Activated effector memory CD4-positive, alpha-beta T cell treated with anti-CD3 and anti-CD28 coated beads, Interleukin-2, amount 50 U/mL, for 16 hours (primary cell): ENCODE measurements at regions not wholly inside any gene's neighbourhood (a gene's known extent, or its start where the extent isn't known, plus 50 kb on each side); places are given as distances from the start of the nearest gene placed in this dataset.

Experiments
- DNase-seq: peaks from one replicate; pipeline ENCODE4 v3.0.0-alpha.2; 2020

DNA sequence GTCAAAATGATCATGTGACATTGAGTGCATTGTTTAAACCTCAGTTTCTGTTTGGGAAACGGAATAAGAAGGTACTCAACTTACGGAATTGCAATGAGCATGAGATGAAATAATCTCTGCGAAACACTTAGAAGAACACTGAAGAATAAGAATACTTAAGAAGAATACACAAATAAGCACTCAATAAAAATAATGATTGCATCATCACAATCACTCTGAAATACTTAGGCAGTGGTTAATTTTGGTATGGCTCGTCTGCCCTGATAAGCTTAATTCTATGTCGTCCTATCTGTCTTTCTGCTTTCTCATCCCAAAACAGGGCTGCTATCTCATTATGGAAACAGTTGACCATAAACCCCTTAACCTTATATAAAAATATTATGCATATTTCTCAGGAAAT lies 823.6 kb downstream of the DIAPH3 start:
- DNase-seq, result no peak

DNA sequence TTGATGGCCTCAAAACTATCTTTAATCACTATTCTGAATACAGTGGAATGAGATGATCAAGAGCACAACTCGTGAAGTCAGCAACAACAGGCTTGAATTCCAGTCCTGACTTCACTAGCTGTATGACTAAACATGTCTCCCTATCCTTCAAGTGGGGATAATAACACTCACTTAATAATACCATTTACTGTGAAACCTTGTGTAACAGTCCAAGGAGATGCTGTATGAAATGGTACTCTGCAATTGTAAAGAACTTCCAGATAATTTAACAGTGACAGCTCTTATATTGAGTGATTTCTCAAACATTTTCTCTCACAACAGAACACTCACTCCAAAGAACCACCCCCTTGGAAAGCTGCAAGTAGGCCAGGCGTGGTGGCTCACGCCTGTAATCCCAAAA lies 823.1 kb downstream of the DIAPH3 start:
- DNase-seq, result no peak

DNA sequence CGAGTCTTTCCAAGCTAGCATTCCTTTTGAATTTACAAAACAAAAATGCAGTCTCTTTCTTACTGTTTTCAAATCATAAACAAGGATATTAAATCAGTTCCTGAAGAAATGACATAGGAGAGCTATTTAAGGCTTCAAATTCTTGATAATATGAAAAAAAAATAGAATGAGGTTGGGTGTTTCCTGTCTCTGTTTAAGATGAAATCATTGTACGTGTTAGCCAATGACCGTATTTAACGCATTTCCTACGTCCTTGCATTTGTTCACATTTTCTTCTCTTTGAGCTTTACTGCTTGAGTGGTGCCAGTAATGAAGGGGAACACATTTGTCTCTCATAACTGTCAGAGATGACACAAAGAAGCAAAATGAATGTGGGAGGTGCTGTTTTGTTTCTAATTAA lies 821.3 kb downstream of the DIAPH3 start:
- DNase-seq, result no peak

DNA sequence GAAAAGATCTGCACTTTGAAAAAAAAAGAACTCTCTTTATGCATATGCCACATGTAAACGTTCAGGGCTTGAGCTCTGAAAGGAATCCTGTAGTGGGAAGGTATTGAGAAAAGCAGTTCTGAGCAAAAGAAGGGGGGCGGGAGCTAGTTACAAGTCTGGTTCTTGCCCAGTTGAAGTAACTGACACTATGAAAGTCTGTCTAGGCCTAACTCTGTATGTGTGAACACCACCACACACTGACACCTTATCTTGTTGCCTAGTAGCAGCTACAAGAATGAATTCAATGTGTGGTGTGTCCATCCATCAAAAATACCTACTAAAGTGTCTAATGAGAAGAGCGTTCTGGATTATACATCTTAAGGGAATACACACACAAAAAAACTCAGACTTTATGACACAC lies 820.6 kb downstream of the DIAPH3 start:
- no peak for DNase-seq

DNA sequence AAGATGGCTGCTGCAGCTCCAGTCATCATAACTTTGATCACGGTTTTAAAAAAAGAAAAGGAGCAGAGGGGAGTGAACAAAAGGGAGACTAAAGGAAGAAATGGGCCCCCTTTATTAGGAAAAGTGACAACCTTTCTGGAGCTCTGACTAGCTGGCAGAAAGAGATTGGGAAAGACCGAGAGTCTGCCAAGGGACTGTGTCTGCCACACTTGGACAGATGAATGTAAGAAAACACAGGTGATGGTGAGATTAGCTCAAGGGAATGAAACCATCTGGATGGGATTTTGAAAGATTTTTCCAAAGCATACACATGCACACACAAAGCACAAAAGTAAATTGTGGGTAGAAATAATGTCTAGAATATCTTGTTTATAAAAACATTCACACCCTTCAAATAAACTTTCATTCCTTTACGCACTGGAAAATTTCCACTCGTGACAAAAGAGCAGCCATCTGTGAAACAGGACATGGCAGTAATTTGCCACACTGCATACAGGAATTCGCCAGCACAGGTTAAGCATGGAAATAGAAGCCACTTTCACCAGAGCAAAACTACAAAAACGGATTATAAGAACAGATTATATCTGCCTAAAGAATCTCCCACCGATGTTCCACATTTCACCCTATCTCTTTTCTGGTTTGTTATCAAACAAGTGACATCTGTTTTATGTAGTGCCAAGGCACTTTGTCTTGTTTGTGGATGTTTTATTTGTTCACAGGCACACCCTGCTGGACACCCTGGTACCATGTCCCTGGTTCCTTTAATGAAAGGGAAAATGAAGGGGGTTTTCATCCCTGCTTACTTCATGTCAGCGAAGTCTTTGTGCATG lies 819.5 kb downstream of the DIAPH3 start:
- DNase-seq, result no peak

DNA sequence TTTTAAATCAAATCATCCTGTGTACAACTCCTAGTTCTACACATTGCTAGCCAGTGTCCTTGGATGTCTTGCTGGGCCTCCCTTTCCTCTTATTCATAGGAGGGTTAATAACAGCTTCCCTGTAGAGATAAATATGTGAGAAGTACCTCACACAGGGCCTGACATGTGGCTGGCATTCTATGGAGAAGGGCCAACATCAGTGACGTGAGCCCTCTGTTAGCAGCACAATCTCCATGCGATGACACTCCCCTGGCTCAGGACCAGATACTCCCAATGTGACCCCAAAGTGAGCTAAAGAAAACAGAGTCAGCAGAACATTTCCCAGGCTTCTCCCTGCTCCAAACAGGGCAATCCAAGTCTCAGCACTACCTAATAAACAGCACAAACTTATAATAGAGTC lies 818.4 kb downstream of the DIAPH3 start:
- DNase-seq, result no peak

DNA sequence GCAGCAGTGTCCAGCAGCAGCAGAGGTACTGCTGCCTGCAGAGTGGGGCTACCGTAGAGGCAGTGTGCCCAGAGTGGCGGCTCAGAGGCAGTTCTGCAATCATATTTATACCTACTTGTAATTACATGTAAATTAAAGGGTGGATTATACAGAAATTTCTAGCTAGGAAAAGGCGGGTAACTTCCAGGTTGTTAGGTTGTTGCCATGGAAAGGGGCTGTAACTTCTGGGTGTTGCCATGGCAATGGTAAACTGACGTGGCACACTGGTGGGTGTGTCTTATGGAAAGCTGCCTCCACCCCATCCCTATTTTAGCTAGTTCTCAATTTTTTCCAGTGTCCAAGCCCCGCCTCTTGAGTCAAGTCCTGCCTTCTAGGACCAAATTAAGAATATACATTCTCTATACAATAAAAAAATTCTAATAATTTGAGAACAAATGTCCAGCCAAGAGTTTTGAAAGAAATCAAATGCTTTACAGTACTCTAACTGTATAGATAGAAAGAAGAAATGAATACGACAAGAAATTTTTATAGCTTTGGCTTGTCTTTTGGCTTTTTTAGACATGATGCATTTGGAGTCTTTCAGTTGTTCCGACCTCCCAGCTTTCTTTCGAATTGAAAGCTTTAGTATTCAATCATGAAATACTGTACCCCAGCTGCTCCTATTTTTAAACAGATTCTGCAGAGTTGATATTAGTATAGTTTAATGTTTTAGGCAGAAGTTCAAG lies 816.6 kb downstream of the DIAPH3 start:
- no peak for DNase-seq

DNA sequence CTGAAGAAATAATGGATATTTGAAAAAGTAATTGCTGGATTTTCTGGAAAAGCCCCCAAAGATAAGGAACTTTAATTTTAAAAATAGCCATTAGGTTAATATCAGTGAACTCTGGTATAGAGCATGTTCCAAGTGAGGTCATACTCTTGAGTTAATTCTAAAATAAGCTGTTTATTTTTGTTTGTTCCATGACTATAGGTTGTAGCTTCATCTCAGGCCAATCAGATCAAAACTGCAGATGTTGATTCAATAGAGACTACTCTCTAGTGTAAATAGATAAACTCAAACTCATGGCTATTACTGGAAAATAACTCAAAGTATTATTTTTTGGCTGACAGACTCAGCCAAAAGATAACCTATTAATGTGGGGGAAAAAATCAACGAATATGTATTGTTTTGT lies 815.1 kb downstream of the DIAPH3 start:
- no peak for DNase-seq

DNA sequence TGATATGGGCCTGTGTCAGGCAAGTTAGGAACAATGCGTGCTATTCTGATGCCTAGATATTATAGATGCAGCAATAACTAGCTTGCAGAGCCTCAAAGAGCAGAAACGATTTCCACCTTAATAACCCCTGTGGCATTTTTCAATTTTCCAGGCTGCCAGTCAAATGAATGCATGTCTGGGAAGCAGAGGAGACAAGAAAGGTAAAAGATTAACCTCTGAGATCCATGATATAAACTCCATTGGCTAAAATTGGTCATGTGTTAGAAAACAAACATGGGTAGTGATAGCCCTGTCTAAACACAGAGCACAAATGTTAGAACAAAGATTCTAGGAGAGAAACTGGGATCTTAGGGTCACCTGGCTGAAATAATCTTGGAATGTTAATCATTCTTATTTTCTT lies 811.1 kb downstream of the DIAPH3 start:
- DNase-seq, result no peak

DNA sequence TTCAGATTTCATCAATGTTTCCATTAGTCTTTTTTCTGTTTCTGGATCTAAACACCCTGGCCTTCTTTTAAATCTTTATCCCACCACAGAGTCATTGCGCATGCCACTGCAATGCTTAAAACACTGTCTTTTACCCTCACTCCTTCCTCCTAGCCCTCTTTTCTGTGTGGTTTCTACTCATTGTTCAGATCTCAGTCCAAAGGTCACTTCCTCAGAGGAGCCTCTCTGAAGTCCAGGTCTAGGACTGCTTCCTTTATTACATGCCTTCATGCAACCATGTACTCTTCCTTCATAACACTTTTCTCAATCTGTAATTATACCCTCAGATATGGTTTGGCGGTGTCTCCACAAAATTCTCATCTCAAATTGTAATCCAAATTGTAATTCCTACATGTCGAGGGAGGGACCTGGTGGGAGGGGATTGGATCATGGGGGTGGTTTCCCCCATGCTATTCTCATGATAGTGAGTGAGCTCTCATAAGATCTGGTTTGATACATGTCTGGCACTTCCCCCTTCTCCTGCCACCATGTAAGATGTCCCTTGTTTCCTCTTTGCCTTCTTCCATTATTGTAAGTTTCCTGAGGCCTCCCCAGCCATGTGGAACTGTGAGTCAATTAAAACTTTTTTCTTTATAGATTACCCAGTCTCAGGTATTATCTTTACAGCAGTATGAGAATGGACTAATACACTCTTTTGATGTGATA lies 808.9 kb downstream of the DIAPH3 start:
- no peak for DNase-seq

DNA sequence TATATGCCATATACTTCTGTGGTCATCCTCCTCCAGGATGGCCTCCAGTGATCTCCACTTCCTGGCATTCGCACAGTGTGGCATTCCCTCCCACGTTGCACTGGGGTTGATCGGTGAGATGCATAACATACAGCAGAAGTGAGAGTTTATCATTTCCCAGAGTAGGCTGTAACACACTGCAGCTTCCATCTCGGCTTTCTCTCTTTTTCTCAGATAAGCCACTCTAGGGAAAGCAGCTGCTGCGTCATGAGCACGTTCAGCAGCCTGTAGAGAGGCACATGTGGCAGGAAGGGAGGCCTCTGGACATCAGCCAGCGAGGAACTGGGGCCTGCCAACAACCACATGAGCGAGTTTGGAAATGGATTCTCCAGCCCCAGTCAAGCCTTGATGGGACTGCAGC lies 807.1 kb downstream of the DIAPH3 start:
- no peak for DNase-seq

DNA sequence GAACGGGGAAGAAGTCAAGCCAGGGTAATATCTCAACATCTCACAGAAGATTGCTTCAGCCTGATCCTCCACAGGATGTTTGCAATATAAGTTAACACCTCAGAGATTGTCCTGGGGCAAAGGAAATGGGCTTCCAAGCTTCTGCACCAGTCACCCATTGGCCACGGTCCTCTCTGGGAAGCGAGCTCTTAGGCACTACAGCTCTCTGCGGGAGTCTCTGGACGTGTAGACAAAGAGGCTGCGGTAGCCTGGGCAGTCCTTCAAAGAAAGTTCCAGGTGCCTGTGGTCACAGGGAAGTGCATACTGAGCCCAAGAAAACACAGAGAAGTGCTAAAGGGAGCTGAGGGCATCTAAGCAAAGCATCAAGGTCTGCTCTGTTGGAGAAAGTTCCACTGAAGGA lies 805.7 kb downstream of the DIAPH3 start:
- DNase-seq, result no peak

DNA sequence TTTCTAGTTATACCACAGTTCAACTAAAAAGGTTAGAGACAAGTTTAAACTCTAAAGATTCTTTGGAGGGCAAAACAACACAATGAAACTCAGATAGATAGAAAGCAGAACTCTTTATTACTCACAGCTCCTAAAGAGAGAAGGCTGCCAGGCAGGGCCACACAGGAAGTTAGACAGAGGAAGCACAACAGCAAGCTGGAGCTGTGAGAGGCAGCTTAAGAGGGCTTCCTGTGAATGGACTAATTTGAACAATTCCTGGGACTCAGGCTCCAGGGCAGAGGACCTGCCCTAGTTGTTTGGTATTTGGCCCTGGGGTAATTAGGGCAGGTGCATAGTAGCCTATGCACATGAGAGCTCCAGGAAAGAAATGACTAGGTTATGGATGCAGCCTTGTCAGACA lies 803.6 kb downstream of the DIAPH3 start:
- DNase-seq, result no peak

DNA sequence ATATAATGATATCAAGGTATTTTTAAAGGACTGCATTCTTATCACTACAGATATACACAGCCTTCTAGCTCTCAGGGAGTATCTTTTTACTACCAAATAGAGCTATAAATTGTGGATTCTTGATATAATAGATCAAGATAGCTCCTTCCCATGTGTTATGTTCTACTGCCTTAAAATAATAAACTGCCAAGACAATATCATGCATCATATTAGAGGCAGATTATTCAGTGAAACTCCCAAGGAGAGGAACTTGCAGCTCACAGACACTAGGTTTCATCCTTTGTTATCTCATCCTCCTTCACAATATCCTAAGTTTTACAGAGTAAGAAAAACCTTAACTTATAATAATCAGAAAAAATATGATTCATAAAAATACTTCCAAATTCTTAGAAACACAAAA lies 802.8 kb downstream of the DIAPH3 start:
- no peak for DNase-seq

DNA sequence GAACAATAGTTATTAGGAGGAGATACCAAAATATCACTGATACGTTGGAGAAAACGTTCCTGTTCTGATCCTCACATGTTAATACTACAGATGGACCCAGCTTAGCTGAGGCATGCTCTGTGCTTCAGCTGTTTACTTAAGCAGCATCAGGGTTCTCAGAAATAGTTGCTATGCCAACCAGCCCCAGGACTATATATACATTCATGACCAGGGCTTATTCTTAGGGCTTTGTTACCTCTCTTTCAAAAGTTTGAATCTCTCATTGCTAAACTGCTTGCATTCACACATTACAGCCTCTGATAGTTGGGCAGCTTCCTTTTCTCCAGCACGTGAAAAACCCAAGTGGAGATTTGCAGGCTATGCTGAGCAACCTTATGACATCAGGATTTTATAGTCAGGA lies 800.4 kb downstream of the DIAPH3 start:
- no peak for DNase-seq

DNA sequence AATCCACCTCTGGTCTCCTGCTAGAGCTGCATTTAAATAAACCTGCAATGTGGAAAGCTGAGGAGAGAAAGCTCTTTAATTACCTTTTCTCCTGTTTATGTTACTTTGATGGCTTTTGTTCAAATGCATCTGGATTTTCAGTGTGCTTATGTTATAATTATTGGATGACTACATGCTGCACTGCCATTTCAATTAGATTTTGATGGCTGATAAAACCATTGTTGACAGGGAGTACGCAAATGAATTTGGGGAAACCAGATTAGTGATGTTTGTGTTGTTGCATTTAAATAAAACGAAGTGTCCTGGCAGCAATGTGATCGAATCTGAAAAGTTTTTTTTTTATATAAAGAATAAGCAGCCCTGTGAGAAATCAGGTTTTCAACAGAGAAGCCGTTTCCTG lies 799.8 kb downstream of the DIAPH3 start:
- DNase-seq, result no peak

DNA sequence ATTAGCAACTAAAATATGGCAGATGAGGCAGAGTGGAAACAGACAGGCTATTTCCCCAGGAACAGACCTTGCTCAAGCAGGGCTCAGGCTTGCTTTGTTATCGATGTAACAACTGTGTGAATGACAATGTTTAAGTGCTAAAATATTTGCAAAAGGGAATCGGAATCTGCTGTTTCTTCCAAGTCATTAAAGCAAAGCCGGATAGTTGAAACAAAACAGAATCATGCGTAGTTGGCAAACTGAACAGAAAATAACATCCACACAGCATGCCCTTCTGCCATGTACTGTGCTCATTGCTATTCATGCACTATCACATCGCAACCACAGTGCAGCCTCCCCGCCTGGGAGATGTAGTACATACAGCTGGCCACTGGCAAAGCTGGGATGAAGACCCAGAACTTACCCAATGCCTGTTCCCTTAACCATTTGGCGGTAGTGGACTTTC lies 799.1 kb downstream of the DIAPH3 start:
- no peak for DNase-seq

DNA sequence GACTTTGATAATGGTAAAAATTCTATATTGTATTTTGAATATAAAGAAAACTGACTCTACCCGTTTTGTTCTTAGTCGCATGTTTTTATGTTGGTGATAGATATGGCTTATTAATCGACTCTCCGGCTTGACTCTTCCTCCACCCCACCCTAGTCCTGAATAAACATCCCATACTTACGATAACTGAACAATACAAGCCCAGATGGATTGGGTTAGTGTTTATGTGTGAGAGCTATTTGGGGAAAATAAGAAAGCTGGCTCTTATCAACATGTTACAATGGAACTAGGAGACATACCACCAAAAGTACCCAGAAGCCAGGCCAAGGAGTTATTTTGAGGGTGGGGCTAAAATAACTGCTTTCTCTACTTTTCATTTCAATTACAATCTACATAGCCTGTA lies 796.3 kb downstream of the DIAPH3 start:
- DNase-seq, result no peak

DNA sequence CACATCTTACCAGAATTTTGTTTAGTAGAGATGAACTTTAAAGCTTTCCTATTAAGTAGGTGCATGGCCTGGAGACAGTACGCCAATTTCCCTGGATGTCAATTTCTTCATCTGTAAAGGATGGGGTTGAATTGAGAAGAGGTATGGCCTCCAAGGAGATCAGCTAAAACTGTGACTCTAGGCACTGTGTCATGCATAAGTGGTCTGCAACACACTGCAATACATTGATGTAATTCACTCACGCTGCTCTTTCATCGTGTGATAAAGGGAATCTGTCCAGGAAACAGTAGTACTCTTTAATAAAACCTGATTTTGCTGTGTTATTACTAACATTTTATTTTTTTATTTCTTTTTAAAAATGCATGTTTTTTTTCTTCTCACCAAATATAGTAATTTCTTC lies 795.8 kb downstream of the DIAPH3 start:
- DNase-seq, result no peak

DNA sequence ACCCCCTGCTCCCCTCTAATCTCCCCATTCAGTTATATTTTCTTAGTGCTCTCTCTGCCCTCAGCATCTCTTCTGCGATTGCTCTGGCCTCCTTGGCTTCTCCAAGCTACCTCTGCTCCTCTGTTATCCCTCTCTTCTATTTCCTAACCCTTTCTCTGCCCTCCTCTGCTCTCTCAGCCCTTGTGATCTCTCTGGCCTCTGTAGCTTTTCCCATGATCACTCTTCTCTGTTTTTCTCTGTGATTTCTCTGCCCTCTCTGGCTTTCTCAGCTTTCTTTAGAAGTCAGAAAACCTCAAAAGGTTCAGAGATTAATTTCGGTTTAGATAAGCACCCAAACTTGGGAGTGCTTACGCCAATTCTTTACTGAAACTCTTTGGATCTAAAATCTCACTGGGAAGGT lies 795.0 kb downstream of the DIAPH3 start:
- no peak for DNase-seq

DNA sequence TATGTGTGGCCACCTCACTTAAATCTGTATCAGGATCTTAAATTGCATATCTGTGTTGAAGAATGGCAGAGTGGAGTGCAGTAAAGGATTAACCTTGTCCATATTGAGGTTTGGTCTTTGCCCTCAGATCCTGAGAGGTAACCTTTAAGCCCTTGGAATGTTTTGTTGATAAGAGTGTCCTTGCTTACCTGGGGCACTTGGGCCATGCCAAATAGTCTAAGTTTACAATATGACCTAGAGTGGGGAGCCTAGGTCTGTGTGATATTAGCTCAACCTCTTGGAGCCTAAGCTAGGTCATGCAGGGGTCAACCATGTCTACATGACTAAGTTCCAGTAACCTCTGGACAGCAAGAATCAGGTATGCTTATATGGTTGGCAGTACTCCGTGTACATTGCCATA lies 792.5 kb downstream of the DIAPH3 start:
- no peak for DNase-seq

DNA sequence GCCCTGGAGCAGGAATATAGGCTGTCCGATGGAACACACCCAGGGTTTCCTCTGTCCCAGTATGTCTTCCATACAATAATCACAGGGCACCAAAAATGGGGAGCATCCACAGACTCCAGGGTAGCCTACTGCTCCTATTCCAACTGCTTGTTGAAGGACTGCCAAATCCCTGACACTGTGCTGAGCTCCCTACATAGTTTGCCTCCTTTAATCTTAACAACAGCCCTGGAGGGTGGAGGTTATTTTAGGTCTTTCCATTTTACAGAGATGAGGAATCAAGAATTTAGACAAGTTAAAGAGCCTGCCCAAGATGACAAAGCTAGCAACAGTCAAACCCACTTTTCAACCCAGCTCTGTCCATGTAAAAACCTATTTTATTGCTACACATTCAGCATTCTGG lies 790.4 kb downstream of the DIAPH3 start:
- no peak for DNase-seq

DNA sequence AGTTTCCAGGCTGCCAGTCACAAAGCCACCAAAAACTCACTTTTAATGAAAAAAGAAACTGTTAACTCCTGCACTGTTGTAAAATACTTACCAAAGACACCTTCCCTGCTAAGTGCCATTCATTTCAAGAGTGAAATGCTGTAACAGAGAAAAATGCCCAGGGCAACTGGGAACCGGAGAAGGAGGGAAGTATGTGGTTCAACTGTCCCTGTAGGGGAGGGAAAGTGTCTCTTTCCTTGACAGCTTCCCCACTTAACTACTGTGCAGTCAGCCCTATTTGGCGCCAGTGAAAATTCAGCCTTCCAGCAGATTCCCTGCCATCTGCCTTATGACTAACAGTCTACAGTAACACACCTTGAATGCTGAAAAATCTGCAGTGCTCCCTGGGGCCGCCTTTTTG lies 789.0 kb downstream of the DIAPH3 start:
- DNase-seq, result no peak

DNA sequence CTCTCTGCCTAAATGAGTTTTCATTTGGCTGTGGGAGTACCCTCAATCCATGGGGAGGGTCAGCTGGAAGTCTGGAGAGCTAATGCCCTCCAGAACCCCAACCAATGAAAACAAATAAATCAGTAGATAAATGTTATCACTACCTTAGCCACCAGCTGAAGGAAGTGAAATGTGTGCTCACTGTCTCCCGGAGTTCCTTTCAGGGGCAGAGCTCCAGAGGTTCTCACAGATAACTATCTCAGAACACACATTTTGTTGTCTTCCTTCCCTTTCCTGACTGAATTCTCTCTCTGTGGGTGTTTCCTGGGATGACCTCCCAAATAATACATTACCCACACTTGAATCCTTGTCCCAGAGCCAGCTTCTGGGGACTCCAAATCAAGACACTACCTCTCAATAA lies 779.6 kb downstream of the DIAPH3 start:
- DNase-seq, result no peak
